ENCODE measurements at regions not wholly inside any gene's neighbourhood (a gene's known extent, or its start where the extent isn't known, plus 50 kb on each side); places are given as distances from the start of the nearest gene placed in this dataset.
"Not testable (repeated sequence)": the region's sequence is repeated elsewhere in the genome, so short reads cannot be mapped to it uniquely, and the experiment has no call there.

DNA sequence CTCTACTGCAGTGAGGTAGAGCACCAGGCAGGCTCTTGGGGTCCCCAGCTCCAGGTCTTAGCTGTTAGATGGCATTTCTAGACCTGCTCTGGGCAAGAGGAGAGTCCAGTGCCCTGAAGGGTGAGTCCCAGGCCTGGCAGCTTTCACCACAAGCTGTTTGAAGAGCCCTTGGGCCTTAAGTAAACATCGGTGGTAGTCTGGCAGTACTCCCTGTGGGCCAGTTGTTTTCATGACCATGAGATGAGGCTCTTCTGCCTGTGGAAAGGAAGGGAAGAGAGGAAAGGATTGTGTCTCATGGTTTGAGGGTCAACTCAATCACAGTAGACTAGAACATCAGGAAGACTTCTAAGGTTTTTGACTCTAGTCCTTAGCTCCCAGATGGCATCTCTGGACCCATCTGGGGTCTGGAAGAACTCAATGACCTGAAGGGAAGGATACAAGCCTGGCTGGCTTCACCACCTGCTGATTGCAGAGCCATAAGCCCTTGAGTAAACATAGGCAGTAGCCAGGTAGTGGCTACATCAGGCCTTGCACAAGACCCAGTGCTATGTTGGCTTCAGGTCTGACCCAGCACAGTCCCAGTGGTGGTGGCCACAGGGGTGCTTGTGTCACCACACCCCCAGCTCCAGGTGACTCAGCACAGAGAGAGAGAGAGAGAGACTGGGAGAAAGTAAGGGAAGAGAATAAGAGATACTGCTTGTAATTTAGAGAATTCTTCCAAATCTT lies 114.3 kb upstream of the PCSK5 start:
- no peak for DNase-seq (ENCODE audit: low read depth in 2 of 2)

DNA sequence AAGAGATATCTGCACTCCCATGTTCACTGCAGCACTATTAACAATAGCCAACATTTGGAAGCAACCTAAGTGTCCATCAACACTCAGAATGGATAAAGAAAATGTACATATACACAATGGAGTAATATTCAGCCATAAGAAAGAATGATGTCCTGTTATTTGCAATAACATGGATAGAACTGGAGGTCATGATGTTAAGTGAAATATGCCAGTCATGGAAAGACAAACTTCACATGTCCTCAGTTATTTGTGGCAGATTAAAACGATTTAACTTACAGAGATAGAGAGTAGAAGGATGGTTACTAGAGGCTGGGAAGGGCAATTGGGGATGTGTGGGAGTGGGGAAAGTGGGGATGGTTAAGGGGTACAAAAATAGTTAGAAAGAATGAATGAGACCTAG lies 110.3 kb upstream of the PCSK5 start:
- DNase-seq (ENCODE audit: low read depth in 2 of 2), result no peak

GRCh38 chr9:75788006-75788634 lies 102.4 kb upstream of the PCSK5 start:
- DNase-seq (ENCODE audit: low read depth in 2 of 2), result no peak

DNA sequence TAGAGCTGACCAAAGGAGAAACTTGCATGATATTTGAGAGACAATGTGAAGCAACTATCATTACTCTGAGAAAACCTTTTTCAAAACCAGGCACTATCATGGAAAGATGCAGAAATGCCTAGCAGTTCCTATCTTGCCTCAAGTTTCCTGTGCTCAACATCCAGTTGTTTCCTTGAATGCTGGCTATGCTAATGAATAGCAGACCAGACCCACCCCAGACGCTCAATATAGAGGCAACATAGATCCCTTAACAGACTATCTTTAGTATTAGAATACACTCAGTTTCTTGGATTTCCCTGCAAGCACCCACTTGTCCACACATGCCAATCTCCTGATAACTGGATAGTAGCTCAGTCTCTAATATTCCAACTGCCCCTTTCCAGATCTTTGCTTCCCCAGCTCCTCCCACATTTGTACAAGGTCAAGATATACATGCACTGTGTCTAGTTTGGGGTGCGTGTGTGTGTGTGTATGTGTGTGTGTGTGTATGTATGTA lies 93.3 kb upstream of the PCSK5 start:
- no peak for DNase-seq (ENCODE audit: low read depth in 2 of 2)

GRCh38 chr9:75798505-75798904 lies 92.0 kb upstream of the PCSK5 start:
- DNase-seq (ENCODE audit: low read depth in 2 of 2), result no peak

DNA sequence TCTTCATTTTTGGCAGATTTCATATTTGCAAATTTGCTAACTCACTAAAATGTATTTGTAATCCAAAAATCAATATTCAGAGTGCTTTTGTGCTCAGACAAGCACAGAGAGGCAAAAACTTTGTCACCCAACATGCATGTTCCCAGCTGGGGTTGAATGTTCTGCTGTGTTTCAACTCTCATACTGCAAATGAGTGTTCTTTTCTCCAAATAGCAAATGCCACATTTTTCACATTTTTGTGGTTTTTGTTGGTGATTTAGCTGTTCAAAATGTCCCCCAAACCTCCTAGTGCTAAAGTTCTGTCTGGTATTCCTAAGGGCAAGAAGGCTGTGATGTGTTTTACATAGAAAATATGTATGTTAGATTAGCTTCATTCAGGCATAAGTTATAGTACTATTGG lies 87.3 kb upstream of the PCSK5 start:
- DNase-seq (ENCODE audit: low read depth in 2 of 2), result no peak

DNA sequence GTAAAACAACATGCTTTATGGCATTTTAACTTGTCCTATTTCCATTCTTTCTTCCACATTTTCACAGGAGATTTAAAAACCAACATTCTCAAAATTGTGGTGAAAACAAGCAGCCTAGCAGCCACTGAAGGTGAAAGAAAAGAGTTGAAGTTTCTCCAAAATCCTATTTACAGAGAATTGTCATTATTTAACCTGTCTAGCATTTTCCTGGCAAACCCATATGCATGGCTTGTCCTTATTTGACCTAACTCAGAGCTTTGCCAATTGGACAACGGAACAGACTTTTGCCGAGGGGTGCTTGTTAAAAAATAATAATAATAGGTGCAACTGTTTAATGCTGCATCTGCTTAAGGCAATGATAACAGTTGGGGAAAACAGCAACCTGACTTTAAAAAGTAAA lies 80.4 kb upstream of the PCSK5 start:
- DNase-seq (ENCODE audit: low read depth in 2 of 2), result no peak

DNA sequence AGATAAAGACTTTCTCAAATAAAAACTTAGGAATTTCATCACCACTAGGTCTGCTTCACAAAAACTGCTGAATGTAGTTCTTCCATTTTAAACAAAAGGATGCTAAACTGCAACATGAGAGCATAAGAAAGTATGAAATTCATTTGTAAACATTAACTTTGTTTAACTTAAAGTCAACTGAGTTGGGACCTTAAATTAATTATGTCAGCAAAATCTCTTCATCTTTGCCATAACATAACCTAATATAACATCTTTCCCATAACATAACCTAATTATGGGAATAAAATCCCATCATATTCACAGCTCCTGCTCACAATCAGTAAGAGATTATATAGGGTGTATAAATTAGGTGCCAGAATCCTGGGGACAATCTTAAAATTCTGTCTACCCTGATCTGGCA lies 78.8 kb upstream of the PCSK5 start:
- no peak for DNase-seq (ENCODE audit: low read depth in 2 of 2)

DNA sequence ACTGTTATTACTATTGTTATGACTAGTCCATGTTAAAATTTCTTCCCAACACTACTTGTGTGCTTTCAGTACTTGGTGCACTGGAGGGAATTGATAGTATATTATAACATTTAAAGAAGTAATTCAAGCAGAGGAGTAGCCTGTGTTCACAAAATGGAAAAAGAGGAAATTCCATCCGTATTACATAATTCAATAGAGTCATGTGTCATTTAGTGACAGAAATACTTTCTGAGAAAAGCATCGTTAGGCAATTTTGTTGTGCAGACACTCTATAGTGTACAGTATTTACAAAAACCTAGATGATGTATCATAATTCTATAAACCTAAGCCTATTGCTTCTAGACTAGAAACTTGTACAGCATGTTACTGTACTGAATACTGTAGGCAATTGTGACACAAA lies 78.3 kb upstream of the PCSK5 start:
- no peak for DNase-seq (ENCODE audit: low read depth in 2 of 2)

- DNase-seq (ENCODE audit: low read depth in 2 of 2), result no peak
Observed at GRCh38 chr9:75814667-75815066, 75.8 kb upstream of the PCSK5 start.

- not testable (repeated sequence) for DNase-seq (ENCODE audit: low read depth in 2 of 2)
Observed at GRCh38 chr9:75820471-75821115, 69.9 kb upstream of the PCSK5 start.

DNA sequence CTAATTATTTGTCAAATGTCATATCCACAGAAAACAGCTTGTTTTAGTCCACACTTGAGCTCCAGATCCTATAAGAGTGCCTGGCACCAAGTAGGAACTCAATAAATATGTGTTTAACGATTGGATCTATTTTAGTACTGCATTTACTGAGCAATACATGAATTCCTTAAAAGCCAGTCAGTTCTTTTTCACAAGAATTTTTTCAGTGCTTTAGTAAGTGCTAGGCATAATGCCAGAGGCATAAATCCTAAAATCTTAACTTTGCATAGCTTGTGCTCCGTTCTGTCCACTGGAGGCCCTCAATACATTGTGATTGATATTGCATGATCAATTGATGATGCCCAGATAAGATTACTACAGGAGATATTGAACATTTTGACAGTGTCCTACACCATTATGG lies 67.3 kb upstream of the PCSK5 start:
- DNase-seq (ENCODE audit: low read depth in 2 of 2), result no peak

DNA sequence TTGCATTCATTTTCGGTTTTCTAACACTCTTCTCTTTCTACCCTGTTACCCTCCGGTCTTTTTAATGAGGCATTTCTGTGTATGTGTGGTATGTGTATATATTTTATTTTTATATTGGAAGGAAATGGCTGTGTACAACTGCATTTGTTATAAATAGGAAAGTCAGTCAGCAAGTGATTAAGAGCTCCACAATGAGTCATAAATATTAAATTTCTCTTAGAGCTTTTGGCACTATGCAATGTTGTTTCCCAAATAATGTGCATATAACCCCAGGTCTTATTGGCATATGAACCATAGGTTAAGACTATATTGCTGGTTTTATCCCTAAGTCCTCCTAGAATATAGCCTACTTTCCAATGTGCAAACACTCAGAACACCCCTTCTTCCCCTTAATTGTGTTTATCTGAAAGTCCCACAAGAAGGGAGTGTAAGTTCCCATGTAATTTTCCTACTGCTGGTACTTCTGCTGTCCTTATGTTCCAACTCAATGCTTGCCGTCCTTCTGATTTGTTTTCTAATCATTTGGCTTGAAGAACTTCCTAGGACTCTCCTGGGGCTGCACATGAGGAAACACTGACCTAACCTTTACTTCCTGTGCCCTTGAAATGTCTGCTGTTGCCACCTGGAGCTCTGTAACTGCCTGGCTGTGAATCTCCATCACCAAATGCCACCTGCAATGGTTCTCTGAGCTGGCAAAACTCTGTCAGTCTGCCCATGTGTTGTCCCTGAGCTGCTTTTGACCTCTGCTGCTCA lies 65.5 kb upstream of the PCSK5 start:
- DNase-seq (ENCODE audit: low read depth in 2 of 2), result no peak

DNA sequence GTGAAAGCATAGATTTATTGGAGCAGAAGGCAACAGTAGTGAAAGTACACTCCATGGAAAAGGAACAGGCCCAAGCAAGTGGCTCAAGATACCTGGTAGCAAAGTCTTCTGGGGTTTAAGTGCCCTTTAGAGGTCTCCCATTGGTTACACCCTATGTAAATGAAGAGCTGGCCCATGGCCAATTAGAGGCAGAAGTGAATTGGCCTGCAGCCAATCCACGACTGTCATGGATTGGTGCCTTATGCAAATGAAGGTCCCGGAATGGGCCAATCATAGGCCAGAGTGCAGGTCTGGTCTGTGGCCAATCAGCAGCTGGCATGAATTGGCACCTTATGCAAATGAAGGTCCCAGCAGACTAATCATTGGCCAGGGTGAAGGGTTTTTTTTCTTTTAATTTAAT lies 64.2 kb upstream of the PCSK5 start:
- no peak for DNase-seq (ENCODE audit: low read depth in 2 of 2)

GRCh38 chr9:75830303-75830702 lies 60.2 kb upstream of the PCSK5 start:
- no peak for DNase-seq (ENCODE audit: low read depth in 2 of 2)

DNA sequence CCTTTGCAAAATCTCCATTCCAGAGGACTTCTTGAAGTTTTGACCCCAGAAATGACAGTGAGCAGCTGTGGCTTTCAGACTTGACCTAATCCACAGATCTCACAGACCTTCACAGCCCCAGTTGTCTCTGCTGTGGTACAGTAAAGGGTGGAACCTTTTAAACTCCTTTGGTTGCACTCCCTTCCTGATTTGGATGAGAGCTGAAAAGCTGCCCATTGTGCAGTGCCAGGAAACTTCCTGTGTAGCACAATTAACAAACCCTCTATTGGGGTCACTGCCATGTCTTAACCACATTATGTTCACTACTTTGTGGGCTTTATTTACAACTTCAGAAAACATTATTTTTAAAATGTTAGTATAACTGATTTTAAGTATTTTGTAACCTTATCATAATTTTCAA lies 56.7 kb upstream of the PCSK5 start:
- DNase-seq (ENCODE audit: low read depth in 2 of 2), result no peak

DNA sequence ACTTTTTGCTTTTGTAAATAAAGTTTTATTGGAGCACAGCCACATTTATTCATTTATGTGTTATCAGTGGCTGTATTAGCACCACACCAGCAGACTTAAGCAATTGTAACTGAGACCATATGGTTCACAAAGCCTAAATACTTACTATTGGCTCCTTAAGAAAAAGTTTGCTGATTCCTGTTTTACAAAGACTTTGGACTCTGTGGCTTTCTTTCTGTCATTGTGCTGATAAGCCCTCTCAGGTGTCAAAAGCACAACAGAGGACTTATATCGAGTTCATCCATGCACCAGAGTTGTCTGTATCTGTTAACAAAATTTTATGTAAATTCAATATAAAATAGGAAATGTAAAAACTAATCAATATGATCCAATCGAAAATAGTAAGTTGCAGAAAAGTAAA lies 55.6 kb upstream of the PCSK5 start:
- no peak for DNase-seq (ENCODE audit: low read depth in 2 of 2)

All from stimulated activated CD4-positive, alpha-beta T cell treated with anti-CD3 and anti-CD28 coated beads, Interleukin-1b, Interleukin-23, amount 100 ng/mL, for 4 hours (primary cell).